ENCODE measurements at regions not wholly inside any gene's neighbourhood (a gene's known extent, or its start where the extent isn't known, plus 50 kb on each side); places are given as distances from the start of the nearest gene placed in this dataset.
"Not testable (repeated sequence)": the region's sequence is repeated elsewhere in the genome, so short reads cannot be mapped to it uniquely, and the experiment has no call there.

GRCh38 chrY:11099004-11099403 is 1571.3 kb downstream of the TSPY10 start:
- H3K9me3 ChIP-seq (ENCODE audit: control insufficient read depth in 2 of 3, insufficient read depth in 1 of 3, low read length in 3 of 3) = no peaks in the 10 kb centered on the region
- no peak overlapping the region for H3K9ac ChIP-seq (ENCODE audit: low read length in 3 of 3)
- H3K36me3 ChIP-seq (ENCODE audit: control insufficient read depth in 2 of 3, insufficient read depth in 3 of 3, low read length in 3 of 3) = no peaks in the 10 kb centered on the region
- DNase-seq = no peak
- H3K4me3 ChIP-seq (ENCODE audit: low read length in 3 of 3) = no peak overlapping the region
- no peaks in the 10 kb centered on the region for H3K27me3 ChIP-seq (ENCODE audit: control insufficient read depth, insufficient read depth, low read length)
- H3K27ac ChIP-seq (ENCODE audit: low read depth in 2 of 2, low read length in 2 of 2) = no peak overlapping the region
- intact Hi-C loops (cut with DNase I) = no loop called here
- no peak for FAIRE-seq
- TF ChIP-seq CTCF (IDR thresholded peaks at IDR 0.05; ENCODE audit: borderline replicate concordance, extremely low read depth, insufficient read depth) = no peak
- H3K4me1 ChIP-seq (ENCODE audit: control insufficient read depth in 2 of 3, insufficient read depth in 2 of 3, low read depth in 1 of 3, low read length in 3 of 3) = no peaks in the 10 kb centered on the region

GRCh38 chrY:11100472-11100871 is 1572.8 kb downstream of the TSPY10 start:
- H3K36me3 ChIP-seq (ENCODE audit: control insufficient read depth in 2 of 3, insufficient read depth in 3 of 3, low read length in 3 of 3); H3K9me3 ChIP-seq (ENCODE audit: control insufficient read depth in 2 of 3, insufficient read depth in 1 of 3, low read length in 3 of 3); H3K27ac ChIP-seq (ENCODE audit: low read depth in 2 of 2, low read length in 2 of 2); intact Hi-C loops (cut with DNase I); DNase-seq; H3K27me3 ChIP-seq (ENCODE audit: control insufficient read depth, insufficient read depth, low read length); H3K4me1 ChIP-seq (ENCODE audit: control insufficient read depth in 2 of 3, insufficient read depth in 2 of 3, low read depth in 1 of 3, low read length in 3 of 3); H3K4me3 ChIP-seq (ENCODE audit: low read length in 3 of 3); FAIRE-seq; H3K9ac ChIP-seq (ENCODE audit: low read length in 3 of 3): not testable (repeated sequence)

GRCh38 chrY:11102987-11103386 is 1575.3 kb downstream of the TSPY10 start:
- H3K36me3 ChIP-seq (ENCODE audit: control insufficient read depth in 2 of 3, insufficient read depth in 3 of 3, low read length in 3 of 3); intact Hi-C loops (cut with DNase I); FAIRE-seq; H3K27me3 ChIP-seq (ENCODE audit: control insufficient read depth, insufficient read depth, low read length); H3K9ac ChIP-seq (ENCODE audit: low read length in 3 of 3); H3K27ac ChIP-seq (ENCODE audit: low read depth in 2 of 2, low read length in 2 of 2); H3K4me3 ChIP-seq (ENCODE audit: low read length in 3 of 3); H3K4me1 ChIP-seq (ENCODE audit: control insufficient read depth in 2 of 3, insufficient read depth in 2 of 3, low read depth in 1 of 3, low read length in 3 of 3); DNase-seq; H3K9me3 ChIP-seq (ENCODE audit: control insufficient read depth in 2 of 3, insufficient read depth in 1 of 3, low read length in 3 of 3): not testable (repeated sequence)

GRCh38 chrY:11107127-11107918 is 1579.6 kb downstream of the TSPY10 start:
- H3K9me3 ChIP-seq (ENCODE audit: control insufficient read depth in 2 of 3, insufficient read depth in 1 of 3, low read length in 3 of 3); H3K4me1 ChIP-seq (ENCODE audit: control insufficient read depth in 2 of 3, insufficient read depth in 2 of 3, low read depth in 1 of 3, low read length in 3 of 3); FAIRE-seq; intact Hi-C loops (cut with DNase I); H3K27me3 ChIP-seq (ENCODE audit: control insufficient read depth, insufficient read depth, low read length); H3K4me3 ChIP-seq (ENCODE audit: low read length in 3 of 3); H3K9ac ChIP-seq (ENCODE audit: low read length in 3 of 3); H3K27ac ChIP-seq (ENCODE audit: low read depth in 2 of 2, low read length in 2 of 2); H3K36me3 ChIP-seq (ENCODE audit: control insufficient read depth in 2 of 3, insufficient read depth in 3 of 3, low read length in 3 of 3): not testable (repeated sequence)
- peak in 1 of 5 donors; percentile 72 for DNase-seq

GRCh38 chrY:11151724-11152123 is 1549.3 kb upstream of the USP9Y start:
- H3K9ac ChIP-seq (ENCODE audit: low read length in 3 of 3); H3K9me3 ChIP-seq (ENCODE audit: control insufficient read depth in 2 of 3, insufficient read depth in 1 of 3, low read length in 3 of 3); H3K27me3 ChIP-seq (ENCODE audit: control insufficient read depth, insufficient read depth, low read length); H3K4me1 ChIP-seq (ENCODE audit: control insufficient read depth in 2 of 3, insufficient read depth in 2 of 3, low read depth in 1 of 3, low read length in 3 of 3); DNase-seq; H3K27ac ChIP-seq (ENCODE audit: low read depth in 2 of 2, low read length in 2 of 2); intact Hi-C loops (cut with DNase I); H3K36me3 ChIP-seq (ENCODE audit: control insufficient read depth in 2 of 3, insufficient read depth in 3 of 3, low read length in 3 of 3); H3K4me3 ChIP-seq (ENCODE audit: low read length in 3 of 3); FAIRE-seq: not testable (repeated sequence)

- intact Hi-C loops (cut with DNase I); H3K9ac ChIP-seq (ENCODE audit: low read length in 3 of 3); H3K36me3 ChIP-seq (ENCODE audit: control insufficient read depth in 2 of 3, insufficient read depth in 3 of 3, low read length in 3 of 3); DNase-seq; H3K9me3 ChIP-seq (ENCODE audit: control insufficient read depth in 2 of 3, insufficient read depth in 1 of 3, low read length in 3 of 3); H3K27ac ChIP-seq (ENCODE audit: low read depth in 2 of 2, low read length in 2 of 2); FAIRE-seq; H3K4me3 ChIP-seq (ENCODE audit: low read length in 3 of 3); H3K27me3 ChIP-seq (ENCODE audit: control insufficient read depth, insufficient read depth, low read length); H3K4me1 ChIP-seq (ENCODE audit: control insufficient read depth in 2 of 3, insufficient read depth in 2 of 3, low read depth in 1 of 3, low read length in 3 of 3): not testable (repeated sequence)
These were observed 1544.9 kb upstream of the USP9Y start for GRCh38 chrY:11156100-11156499.

GRCh38 chrY:11156846-11157245 is 1544.2 kb upstream of the USP9Y start:
- FAIRE-seq; intact Hi-C loops (cut with DNase I): not testable (repeated sequence)

GRCh38 chrY:11177033-11177432 is 1524.0 kb upstream of the USP9Y start:
- H3K27ac ChIP-seq (ENCODE audit: low read depth in 2 of 2, low read length in 2 of 2); H3K9ac ChIP-seq (ENCODE audit: low read length in 3 of 3); H3K27me3 ChIP-seq (ENCODE audit: control insufficient read depth, insufficient read depth, low read length); FAIRE-seq; H3K36me3 ChIP-seq (ENCODE audit: control insufficient read depth in 2 of 3, insufficient read depth in 3 of 3, low read length in 3 of 3); intact Hi-C loops (cut with DNase I); H3K9me3 ChIP-seq (ENCODE audit: control insufficient read depth in 2 of 3, insufficient read depth in 1 of 3, low read length in 3 of 3); H3K4me1 ChIP-seq (ENCODE audit: control insufficient read depth in 2 of 3, insufficient read depth in 2 of 3, low read depth in 1 of 3, low read length in 3 of 3); H3K4me3 ChIP-seq (ENCODE audit: low read length in 3 of 3): not testable (repeated sequence)
- peak in 1 of 5 donors; percentile 53 for DNase-seq

More at GRCh38 chrY:11156846-11157245, 1544.2 kb upstream of the USP9Y start:
- DNase-seq; H3K4me1 ChIP-seq (ENCODE audit: control insufficient read depth in 2 of 3, insufficient read depth in 2 of 3, low read depth in 1 of 3, low read length in 3 of 3); H3K27me3 ChIP-seq (ENCODE audit: control insufficient read depth, insufficient read depth, low read length); H3K36me3 ChIP-seq (ENCODE audit: control insufficient read depth in 2 of 3, insufficient read depth in 3 of 3, low read length in 3 of 3); H3K4me3 ChIP-seq (ENCODE audit: low read length in 3 of 3); H3K9ac ChIP-seq (ENCODE audit: low read length in 3 of 3); H3K27ac ChIP-seq (ENCODE audit: low read depth in 2 of 2, low read length in 2 of 2); H3K9me3 ChIP-seq (ENCODE audit: control insufficient read depth in 2 of 3, insufficient read depth in 1 of 3, low read length in 3 of 3): not testable (repeated sequence)
